ENCODE measurements at regions not wholly inside any gene's neighbourhood (a gene's known extent, or its start where the extent isn't known, plus 50 kb on each side); places are given as distances from the start of the nearest gene placed in this dataset.

DNA sequence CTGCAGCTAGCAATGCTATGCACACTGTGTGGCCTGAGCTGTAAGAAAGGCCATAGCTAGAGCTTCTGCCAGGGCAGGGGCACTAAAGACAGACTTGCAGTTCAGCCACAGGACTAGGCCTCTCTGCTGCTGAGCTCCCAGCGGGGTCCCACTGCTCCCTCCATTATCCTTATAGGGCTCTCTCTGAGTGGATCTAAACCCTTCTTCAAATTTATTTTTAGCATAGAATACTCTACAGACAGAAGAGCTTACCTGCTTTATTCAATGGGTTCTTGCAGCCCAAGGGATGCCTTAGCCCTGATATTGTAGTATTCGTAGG lies 100.9 kb upstream of the MLN start:
- no peak overlapping the region for H3K27ac Mint-ChIP-seq (ENCODE audit: unreplicated experiment)

GRCh38 chr6:33904050-33904746 lies 100.4 kb upstream of the MLN start:
- H3K27me3 Mint-ChIP-seq (ENCODE audit: unreplicated experiment), result peaks cover 12% of the 10 kb centered on the region
- no peak overlapping the region for H3K27ac Mint-ChIP-seq (ENCODE audit: unreplicated experiment)
- no peaks in the 10 kb centered on the region for H3K36me3 Mint-ChIP-seq (ENCODE audit: low read depth, unreplicated experiment)
- TF ChIP-seq, protein P1, sequence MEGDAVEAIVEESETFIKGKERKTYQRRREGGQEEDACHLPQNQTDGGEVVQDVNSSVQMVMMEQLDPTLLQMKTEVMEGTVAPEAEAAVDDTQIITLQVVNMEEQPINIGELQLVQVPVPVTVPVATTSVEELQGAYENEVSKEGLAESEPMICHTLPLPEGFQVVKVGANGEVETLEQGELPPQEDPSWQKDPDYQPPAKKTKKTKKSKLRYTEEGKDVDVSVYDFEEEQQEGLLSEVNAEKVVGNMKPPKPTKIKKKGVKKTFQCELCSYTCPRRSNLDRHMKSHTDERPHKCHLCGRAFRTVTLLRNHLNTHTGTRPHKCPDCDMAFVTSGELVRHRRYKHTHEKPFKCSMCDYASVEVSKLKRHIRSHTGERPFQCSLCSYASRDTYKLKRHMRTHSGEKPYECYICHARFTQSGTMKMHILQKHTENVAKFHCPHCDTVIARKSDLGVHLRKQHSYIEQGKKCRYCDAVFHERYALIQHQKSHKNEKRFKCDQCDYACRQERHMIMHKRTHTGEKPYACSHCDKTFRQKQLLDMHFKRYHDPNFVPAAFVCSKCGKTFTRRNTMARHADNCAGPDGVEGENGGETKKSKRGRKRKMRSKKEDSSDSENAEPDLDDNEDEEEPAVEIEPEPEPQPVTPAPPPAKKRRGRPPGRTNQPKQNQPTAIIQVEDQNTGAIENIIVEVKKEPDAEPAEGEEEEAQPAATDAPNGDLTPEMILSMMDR (IDR thresholded peaks at IDR 0.05; ENCODE audit: unreplicated experiment), result no peak
- no peak for DNase-seq (ENCODE audit: low spot score)
- H3K9me3 Mint-ChIP-seq (ENCODE audit: unreplicated experiment), result no peaks in the 10 kb centered on the region
- peaks cover 12% of the 10 kb centered on the region for H3K4me1 Mint-ChIP-seq (ENCODE audit: unreplicated experiment)
- no peak overlapping the region for H3K4me3 Mint-ChIP-seq (ENCODE audit: unreplicated experiment)

More for the DNA sequence above, 100.9 kb upstream of the MLN start:
- H3K27me3 Mint-ChIP-seq (ENCODE audit: unreplicated experiment), result peaks cover 12% of the 10 kb centered on the region
- no peaks in the 10 kb centered on the region for H3K36me3 Mint-ChIP-seq (ENCODE audit: low read depth, unreplicated experiment)
- H3K4me3 Mint-ChIP-seq (ENCODE audit: unreplicated experiment), result no peak overlapping the region
- no peak for DNase-seq (ENCODE audit: low spot score)
- TF ChIP-seq, protein P1 (IDR thresholded peaks at IDR 0.05; ENCODE audit: unreplicated experiment), result no peak
- H3K4me1 Mint-ChIP-seq (ENCODE audit: unreplicated experiment), result peaks cover 12% of the 10 kb centered on the region
- H3K9me3 Mint-ChIP-seq (ENCODE audit: unreplicated experiment), result no peaks in the 10 kb centered on the region

- Mint-ChIP-seq H3K4me3 (ENCODE audit: unreplicated experiment) (no peak overlapping the region), H3K4me1 (ENCODE audit: unreplicated experiment) (peaks cover 12% of the 10 kb centered on the region), H3K9me3 (ENCODE audit: unreplicated experiment) (no peaks in the 10 kb centered on the region), H3K36me3 (ENCODE audit: low read depth, unreplicated experiment) (no peaks in the 10 kb centered on the region), H3K27ac (ENCODE audit: unreplicated experiment) (no peak overlapping the region), H3K27me3 (ENCODE audit: unreplicated experiment) (peaks cover 12% of the 10 kb centered on the region)
- TF ChIP-seq, protein P1 (IDR thresholded peaks at IDR 0.05; ENCODE audit: unreplicated experiment), result no peak
- no peak for DNase-seq (ENCODE audit: low spot score)
These were observed 99.8 kb upstream of the MLN start for GRCh38 chr6:33903579-33903978.

GRCh38 chr6:33902457-33902853 lies 98.7 kb upstream of the MLN start:
- TF ChIP-seq, protein P1 (IDR thresholded peaks at IDR 0.05; ENCODE audit: unreplicated experiment), result no peak
- no peaks in the 10 kb centered on the region for H3K9me3 Mint-ChIP-seq (ENCODE audit: unreplicated experiment)
- peaks cover 16% of the 10 kb centered on the region for H3K4me1 Mint-ChIP-seq (ENCODE audit: unreplicated experiment)
- H3K36me3 Mint-ChIP-seq (ENCODE audit: low read depth, unreplicated experiment), result no peaks in the 10 kb centered on the region
- H3K4me3 Mint-ChIP-seq (ENCODE audit: unreplicated experiment), result no peak overlapping the region
- H3K27me3 Mint-ChIP-seq (ENCODE audit: unreplicated experiment), result peaks cover 10% of the 10 kb centered on the region
- DNase-seq (ENCODE audit: low spot score), result no peak
- no peak overlapping the region for H3K27ac Mint-ChIP-seq (ENCODE audit: unreplicated experiment)

- DNase-seq (ENCODE audit: low spot score), result no peak
- Mint-ChIP-seq H3K4me3 (ENCODE audit: unreplicated experiment) (no peak overlapping the region), H3K27me3 (ENCODE audit: unreplicated experiment) (peaks cover 8% of the 10 kb centered on the region), H3K36me3 (ENCODE audit: low read depth, unreplicated experiment) (no peaks in the 10 kb centered on the region), H3K9me3 (ENCODE audit: unreplicated experiment) (no peaks in the 10 kb centered on the region), H3K27ac (ENCODE audit: unreplicated experiment) (no peak overlapping the region), H3K4me1 (ENCODE audit: unreplicated experiment) (peaks cover 19% of the 10 kb centered on the region)
- TF ChIP-seq, protein P1 (IDR thresholded peaks at IDR 0.05; ENCODE audit: unreplicated experiment), result no peak
These were observed 98.1 kb upstream of the MLN start for GRCh38 chr6:33901822-33902456.

Measured in endothelial cell (in vitro differentiated cells).